ENCODE measurements at regions not wholly inside any gene's neighbourhood (a gene's known extent, or its start where the extent isn't known, plus 50 kb on each side); places are given as distances from the start of the nearest gene placed in this dataset.
"Not testable (repeated sequence)": the region's sequence is repeated elsewhere in the genome, so short reads cannot be mapped to it uniquely, and the experiment has no call there.

GRCh38 chr7:91790646-91791045, 89.9 kb downstream of the MTERF1 start:
- intact Hi-C loops (cut with micrococcal nuclease); H3K27ac Mint-ChIP-seq; H3K27me3 Mint-ChIP-seq (ENCODE audit: low read depth); DNase-seq (ENCODE audit: low spot score); H3K4me3 Mint-ChIP-seq (ENCODE audit: low read depth); H3K9me3 Mint-ChIP-seq; H3K4me1 Mint-ChIP-seq (ENCODE audit: low read depth); H3K36me3 Mint-ChIP-seq (ENCODE audit: low read depth): not testable (repeated sequence)

- H3K4me3 Mint-ChIP-seq (ENCODE audit: low read depth), result no peak overlapping the region
- no peaks in the 10 kb centered on the region for H3K4me1 Mint-ChIP-seq (ENCODE audit: low read depth)
- no peaks in the 10 kb centered on the region for H3K27me3 Mint-ChIP-seq (ENCODE audit: low read depth)
- DNase-seq (ENCODE audit: low spot score), result no peak
- no peaks in the 10 kb centered on the region for H3K36me3 Mint-ChIP-seq (ENCODE audit: low read depth)
- H3K27ac Mint-ChIP-seq, result no peak overlapping the region
- intact Hi-C loops (cut with micrococcal nuclease), result no loop called here
- H3K9me3 Mint-ChIP-seq, result no peaks in the 10 kb centered on the region
Observed at GRCh38 chr7:91796122-91796521, 84.4 kb downstream of the MTERF1 start.

- no peaks in the 10 kb centered on the region for H3K36me3 Mint-ChIP-seq (ENCODE audit: low read depth)
- intact Hi-C loops (cut with micrococcal nuclease), result no loop called here
- H3K4me3 Mint-ChIP-seq (ENCODE audit: low read depth), result no peak overlapping the region
Observed at GRCh38 chr7:91798425-91798824, 82.1 kb downstream of the MTERF1 start.

GRCh38 chr7:91800389-91800788, 80.1 kb downstream of the MTERF1 start:
- no peak for DNase-seq (ENCODE audit: low spot score)
- H3K27ac Mint-ChIP-seq, result no peak overlapping the region
- H3K4me3 Mint-ChIP-seq (ENCODE audit: low read depth), result no peak overlapping the region
- no peaks in the 10 kb centered on the region for H3K27me3 Mint-ChIP-seq (ENCODE audit: low read depth)
- intact Hi-C loops (cut with micrococcal nuclease), result no loop called here
- H3K36me3 Mint-ChIP-seq (ENCODE audit: low read depth), result no peaks in the 10 kb centered on the region
- no peaks in the 10 kb centered on the region for H3K9me3 Mint-ChIP-seq
- no peaks in the 10 kb centered on the region for H3K4me1 Mint-ChIP-seq (ENCODE audit: low read depth)

More at GRCh38 chr7:91798425-91798824, 82.1 kb downstream of the MTERF1 start:
- Mint-ChIP-seq H3K9me3 (no peaks in the 10 kb centered on the region), H3K27ac (no peak overlapping the region), H3K27me3 (ENCODE audit: low read depth) (no peaks in the 10 kb centered on the region), H3K4me1 (ENCODE audit: low read depth) (no peaks in the 10 kb centered on the region)
- no peak for DNase-seq (ENCODE audit: low spot score)

- no peaks in the 10 kb centered on the region for H3K36me3 Mint-ChIP-seq (ENCODE audit: low read depth)
- H3K4me1 Mint-ChIP-seq (ENCODE audit: low read depth), result no peaks in the 10 kb centered on the region
- H3K27me3 Mint-ChIP-seq (ENCODE audit: low read depth), result no peaks in the 10 kb centered on the region
- H3K4me3 Mint-ChIP-seq (ENCODE audit: low read depth), result no peak overlapping the region
- H3K27ac Mint-ChIP-seq, result no peak overlapping the region
- no peaks in the 10 kb centered on the region for H3K9me3 Mint-ChIP-seq
- intact Hi-C loops (cut with micrococcal nuclease), result no loop called here
- DNase-seq (ENCODE audit: low spot score), result no peak
Observed at GRCh38 chr7:91801331-91801983, 79.0 kb downstream of the MTERF1 start.

- Mint-ChIP-seq H3K9me3 (no peaks in the 10 kb centered on the region), H3K4me3 (ENCODE audit: low read depth) (no peak overlapping the region), H3K36me3 (ENCODE audit: low read depth) (no peaks in the 10 kb centered on the region), H3K27me3 (ENCODE audit: low read depth) (no peaks in the 10 kb centered on the region), H3K4me1 (ENCODE audit: low read depth) (no peaks in the 10 kb centered on the region), H3K27ac (no peak overlapping the region)
- intact Hi-C loops (cut with micrococcal nuclease), result no loop called here
- DNase-seq (ENCODE audit: low spot score), result no peak
Observed at GRCh38 chr7:91811236-91811635, 69.3 kb downstream of the MTERF1 start.

- intact Hi-C loops (cut with micrococcal nuclease), result no loop called here
- Mint-ChIP-seq H3K4me3 (ENCODE audit: low read depth) (no peak overlapping the region), H3K27me3 (ENCODE audit: low read depth) (no peaks in the 10 kb centered on the region), H3K27ac (no peak overlapping the region), H3K36me3 (ENCODE audit: low read depth) (no peaks in the 10 kb centered on the region), H3K4me1 (ENCODE audit: low read depth) (no peaks in the 10 kb centered on the region), H3K9me3 (no peaks in the 10 kb centered on the region)
- DNase-seq (ENCODE audit: low spot score), result no peak
Observed at GRCh38 chr7:91811641-91812040, 68.9 kb downstream of the MTERF1 start.

- no peak overlapping the region for H3K27ac Mint-ChIP-seq
- H3K36me3 Mint-ChIP-seq (ENCODE audit: low read depth), result no peaks in the 10 kb centered on the region
- DNase-seq (ENCODE audit: low spot score), result no peak
- intact Hi-C loops (cut with micrococcal nuclease), result no loop called here
- no peaks in the 10 kb centered on the region for H3K27me3 Mint-ChIP-seq (ENCODE audit: low read depth)
- H3K9me3 Mint-ChIP-seq, result no peaks in the 10 kb centered on the region
- H3K4me3 Mint-ChIP-seq (ENCODE audit: low read depth), result no peak overlapping the region
- no peaks in the 10 kb centered on the region for H3K4me1 Mint-ChIP-seq (ENCODE audit: low read depth)
Observed at GRCh38 chr7:91812388-91812787, 68.1 kb downstream of the MTERF1 start.

GRCh38 chr7:91814189-91814588, 66.3 kb downstream of the MTERF1 start:
- H3K27ac Mint-ChIP-seq, result no peak overlapping the region
- H3K4me3 Mint-ChIP-seq (ENCODE audit: low read depth), result no peak overlapping the region
- no peaks in the 10 kb centered on the region for H3K27me3 Mint-ChIP-seq (ENCODE audit: low read depth)
- no peak for DNase-seq (ENCODE audit: low spot score)
- no peaks in the 10 kb centered on the region for H3K36me3 Mint-ChIP-seq (ENCODE audit: low read depth)
- intact Hi-C loops (cut with micrococcal nuclease), result no loop called here
- H3K4me1 Mint-ChIP-seq (ENCODE audit: low read depth), result no peaks in the 10 kb centered on the region
- H3K9me3 Mint-ChIP-seq, result no peaks in the 10 kb centered on the region
